HG02885 (cell line): ENCODE measurements at regions not wholly inside any gene's neighbourhood (a gene's known extent, or its start where the extent isn't known, plus 50 kb on each side); places are given as distances from the start of the nearest gene placed in this dataset.
"Not testable (repeated sequence)": the region's sequence is repeated elsewhere in the genome, so short reads cannot be mapped to it uniquely, and the experiment has no call there.

Experiments
- ATAC-seq: cut with Tn5 transposase; IDR thresholded peaks from one replicate; pipeline ENCODE4 v1.9.1; 2021; ENCODE audit warnings: mild to moderate bottlenecking; ENCODE audit not compliant: unreplicated experiment, poor library complexity

DNA sequence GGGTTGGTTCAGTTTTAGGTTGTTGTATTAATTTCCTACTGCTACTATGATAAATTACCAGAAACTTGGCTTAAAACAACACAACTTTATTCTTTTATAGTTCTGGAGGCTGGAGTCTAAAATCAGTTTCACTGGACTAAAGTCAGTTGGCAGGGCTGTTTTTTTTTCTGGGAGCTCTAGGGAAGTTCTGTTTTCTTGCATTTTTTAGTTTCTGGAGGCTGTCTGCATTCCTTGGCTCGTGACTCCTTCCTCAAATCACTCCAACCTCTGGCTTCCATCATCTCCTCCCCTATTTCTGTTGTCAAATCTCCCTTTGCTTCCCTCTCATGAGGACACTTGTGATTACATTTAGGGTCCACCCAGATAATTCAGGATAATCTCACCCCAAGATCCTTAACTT is 51.3 kb upstream of the SUB1 start:
- no peak for ATAC-seq

DNA sequence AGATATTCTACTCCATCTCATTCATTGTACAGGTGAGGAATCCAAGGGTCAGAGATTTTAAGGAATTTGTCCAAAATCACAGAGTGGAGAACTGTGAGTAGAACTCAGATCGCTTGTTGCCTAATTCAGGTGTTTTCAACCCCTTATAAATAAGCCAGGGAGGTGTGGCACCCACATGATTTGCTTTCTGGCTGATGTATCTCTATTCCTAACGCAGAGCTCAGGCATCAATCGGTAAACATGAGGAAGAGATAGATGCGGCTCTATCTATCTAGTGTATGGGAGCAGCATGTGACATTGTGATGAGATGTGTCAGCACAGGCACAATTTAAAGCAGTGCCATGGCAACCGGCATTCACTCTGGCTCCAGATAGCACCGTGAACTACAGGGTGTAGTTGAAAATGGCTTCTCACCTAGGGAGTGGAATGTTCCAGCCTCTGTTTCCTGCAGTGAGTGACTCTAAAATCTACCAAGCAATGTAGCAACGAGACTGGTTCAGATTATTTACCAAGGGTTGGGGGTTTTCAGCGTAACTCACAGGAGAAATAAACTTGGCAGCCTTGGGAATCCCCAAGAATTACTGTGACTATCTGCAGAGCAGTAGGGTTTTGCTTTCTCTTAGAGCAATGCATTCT is 53.4 kb upstream of the SUB1 start:
- ATAC-seq = peak; percentile 59

DNA sequence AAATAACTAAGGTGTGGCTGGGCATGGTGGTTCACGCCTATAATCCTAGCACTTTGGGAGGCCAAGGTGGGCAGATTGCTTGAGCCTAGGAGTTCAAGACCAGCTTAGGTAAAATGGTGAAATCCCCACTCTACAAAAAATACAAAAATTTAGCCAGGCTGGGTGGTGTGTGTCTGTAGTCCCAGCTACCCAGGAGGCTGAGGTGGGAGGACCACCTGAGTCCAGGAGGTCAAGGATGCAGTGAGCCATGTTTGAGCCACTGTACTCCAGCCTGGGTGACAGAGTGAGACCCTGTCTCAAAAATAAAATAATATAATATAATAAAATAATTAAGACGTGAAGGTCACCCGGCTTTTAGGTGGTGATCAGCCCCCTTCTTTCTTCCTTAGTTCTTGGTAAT is 58.0 kb upstream of the SUB1 start:
- ATAC-seq = not testable (repeated sequence)

DNA sequence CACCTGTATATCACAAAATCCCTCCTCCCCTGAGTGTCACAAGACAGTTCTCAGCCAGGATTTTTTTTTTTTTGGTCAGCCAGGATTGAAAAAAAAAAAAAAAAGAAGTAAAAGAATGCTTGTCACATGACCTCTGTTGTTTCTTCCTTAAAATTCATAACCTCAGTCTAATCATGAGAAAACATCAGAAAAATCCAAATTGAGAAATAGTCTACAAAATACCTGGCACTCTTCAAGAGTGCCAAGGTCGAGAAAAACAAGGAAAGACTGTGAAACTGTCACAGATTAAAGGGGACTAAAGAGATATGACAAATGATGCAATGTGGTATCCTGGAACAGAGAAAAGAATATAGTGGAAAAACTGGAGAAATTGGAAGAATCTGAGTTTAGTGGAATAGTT is 58.5 kb upstream of the SUB1 start:
- no peak for ATAC-seq

DNA sequence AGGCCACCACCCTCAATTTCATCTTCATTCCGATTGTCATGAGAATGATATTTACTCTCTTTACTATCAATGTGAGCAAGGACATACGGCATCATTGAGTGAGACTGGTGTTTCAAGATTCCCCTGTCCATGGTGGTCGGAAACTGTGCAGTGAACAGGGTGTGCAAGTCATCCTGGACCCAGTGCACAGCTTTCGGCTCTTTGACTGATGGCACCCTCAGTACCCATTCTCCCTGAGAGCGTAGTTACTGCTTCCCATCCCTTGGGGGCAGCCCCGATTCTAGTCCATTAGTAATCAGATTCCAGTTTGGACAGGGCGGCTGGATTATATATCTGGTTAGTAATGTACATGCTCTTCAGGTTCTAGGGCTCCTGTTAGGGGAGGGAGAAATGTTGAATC is 61.7 kb upstream of the SUB1 start:
- no peak for ATAC-seq

DNA sequence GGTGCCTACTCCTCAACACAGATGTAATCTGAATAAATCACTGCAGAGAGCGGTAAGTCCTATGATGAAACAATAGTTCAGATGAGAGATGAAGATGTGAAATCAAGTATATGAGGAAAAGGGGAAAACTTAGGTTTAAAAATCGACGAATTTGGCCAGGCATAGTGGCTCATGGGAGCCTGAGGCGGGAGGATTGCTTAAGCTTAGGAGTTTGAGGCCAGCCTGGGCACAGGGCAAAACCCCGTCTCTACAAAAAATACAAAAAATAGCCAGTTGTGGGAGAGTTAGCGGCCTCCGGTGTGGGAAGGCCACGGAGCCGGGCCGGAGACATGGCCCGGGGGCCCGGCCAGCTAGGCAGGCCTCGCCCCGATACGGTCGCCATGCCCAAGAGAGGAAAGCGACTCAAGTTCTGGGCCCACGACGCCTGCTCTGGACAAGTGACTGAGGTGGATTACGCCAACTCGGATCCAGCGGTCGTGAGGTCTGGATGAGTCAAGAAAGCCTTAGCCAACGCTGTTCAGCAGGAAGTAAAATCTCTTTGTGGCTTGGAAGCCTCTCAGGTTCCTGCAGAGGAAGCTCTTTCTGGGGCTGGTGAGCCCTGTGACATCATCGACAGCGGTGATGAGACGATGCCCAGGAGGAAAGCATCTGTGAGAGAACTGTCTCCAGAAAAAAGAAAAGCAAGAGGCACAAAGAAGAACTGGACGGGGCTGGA is 62.8 kb upstream of the SUB1 start:
- ATAC-seq = no peak

DNA sequence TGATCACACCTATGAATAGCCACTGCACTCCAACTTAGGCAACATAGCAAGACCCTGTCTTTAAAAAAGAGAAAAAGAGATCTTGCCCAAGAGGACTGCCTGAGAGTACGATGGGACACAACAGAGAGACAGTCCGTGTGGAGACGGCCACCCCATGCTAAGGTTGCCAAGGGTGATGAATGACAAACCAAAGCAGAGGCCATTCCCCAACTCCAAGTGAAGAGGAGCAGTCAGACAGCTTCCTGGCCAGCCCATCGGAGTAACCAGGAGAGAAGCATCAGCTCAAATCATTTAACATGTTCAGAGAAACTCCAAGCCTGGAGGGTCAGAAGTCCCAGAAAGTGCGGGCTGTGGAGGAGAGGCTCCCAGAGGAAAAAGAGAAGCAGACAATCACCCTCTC is 63.9 kb upstream of the SUB1 start:
- ATAC-seq = no peak

DNA sequence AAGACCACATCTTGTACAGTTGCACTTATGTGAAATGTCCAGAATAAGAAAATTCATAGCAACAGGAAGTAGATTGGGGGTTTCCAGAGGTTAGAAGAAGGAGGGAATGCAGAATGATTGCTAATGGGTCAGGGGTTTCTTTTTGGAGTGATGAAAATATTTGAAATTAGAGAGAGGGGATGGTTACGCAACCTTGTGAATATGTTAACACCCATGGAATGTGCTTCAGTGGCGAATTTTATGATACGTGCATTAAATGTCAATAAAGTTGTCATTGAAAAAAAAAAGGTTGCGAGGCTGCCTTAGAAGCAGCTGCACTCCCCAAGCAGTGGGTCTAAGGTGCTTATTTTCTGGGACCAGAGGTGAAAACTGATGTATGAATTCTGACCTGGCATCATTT is 64.4 kb upstream of the SUB1 start:
- ATAC-seq = no peak

DNA sequence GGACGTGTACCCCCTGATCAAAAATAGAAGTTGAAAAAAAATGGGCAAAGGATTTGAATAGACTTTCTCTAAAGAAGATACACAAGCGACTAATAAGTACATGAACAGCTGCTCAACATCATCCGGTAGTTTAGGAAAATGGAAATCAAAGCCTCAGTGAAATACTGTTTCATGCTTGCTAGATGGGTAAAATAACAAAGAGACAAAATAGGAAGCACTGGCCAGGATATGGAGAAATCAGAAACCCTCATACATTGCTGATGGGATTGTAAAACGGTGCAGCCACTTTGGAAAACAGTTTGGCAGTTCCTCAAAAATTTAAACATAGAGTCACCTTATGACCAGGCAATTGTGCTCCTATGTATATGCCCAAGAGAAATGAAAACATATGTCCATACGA is 65.0 kb upstream of the SUB1 start:
- no peak for ATAC-seq

DNA sequence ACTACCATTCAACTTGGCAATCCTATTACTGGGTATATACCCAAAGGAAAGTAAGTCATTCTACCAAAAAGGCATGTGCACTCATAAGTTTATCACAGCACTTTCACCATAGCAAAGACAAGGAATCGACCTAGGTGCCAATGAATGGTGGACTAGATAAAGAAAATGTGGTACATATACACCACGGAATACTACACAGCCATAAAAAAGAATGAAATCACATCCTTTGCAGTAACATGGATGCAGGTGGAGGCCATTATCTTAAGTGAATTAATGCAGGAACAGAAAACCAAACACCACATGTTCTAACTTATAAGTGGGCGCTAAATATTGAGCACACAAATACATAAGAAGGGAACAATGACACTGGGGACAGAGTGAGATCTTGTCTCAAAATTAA is 65.8 kb upstream of the SUB1 start:
- no peak for ATAC-seq

DNA sequence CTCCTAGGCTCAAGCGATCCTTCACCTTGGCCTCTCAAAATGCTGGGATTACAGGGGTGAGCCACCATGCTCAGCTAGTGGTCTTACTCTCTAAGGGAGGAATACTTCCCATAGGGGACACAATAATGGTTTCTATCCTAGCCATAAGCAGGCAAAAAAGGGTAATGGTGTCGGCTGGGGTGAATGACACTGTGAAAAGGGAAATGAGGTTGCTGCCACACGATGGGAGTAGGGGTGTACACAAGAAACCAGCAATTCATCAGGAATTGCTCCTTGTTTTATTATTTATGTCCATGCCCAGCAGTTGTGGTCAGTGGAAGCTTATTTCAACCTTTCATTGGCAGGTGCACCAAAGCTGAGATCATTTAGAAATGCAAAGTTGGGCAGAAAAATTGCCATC is 70.3 kb upstream of the ZFR start:
- no peak for ATAC-seq

DNA sequence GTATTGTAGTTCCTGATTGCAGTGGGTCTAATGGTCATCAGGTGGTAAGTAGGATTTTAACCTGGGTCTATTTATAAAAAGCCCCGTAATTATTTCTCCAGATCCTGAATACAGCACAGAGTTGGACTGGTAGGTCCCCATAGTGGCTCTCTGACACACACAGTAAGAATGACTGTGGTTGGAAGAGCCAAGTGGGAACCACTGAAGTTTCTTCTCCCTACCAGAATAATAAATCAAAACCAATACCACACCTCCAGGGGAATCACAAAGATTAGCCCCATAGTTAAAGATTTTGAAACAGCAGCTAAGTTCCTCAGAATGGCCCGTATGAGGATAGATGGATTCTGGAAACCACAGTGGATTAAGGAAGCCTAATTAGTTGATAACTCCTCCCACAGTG is 68.4 kb upstream of the ZFR start:
- no peak for ATAC-seq

DNA sequence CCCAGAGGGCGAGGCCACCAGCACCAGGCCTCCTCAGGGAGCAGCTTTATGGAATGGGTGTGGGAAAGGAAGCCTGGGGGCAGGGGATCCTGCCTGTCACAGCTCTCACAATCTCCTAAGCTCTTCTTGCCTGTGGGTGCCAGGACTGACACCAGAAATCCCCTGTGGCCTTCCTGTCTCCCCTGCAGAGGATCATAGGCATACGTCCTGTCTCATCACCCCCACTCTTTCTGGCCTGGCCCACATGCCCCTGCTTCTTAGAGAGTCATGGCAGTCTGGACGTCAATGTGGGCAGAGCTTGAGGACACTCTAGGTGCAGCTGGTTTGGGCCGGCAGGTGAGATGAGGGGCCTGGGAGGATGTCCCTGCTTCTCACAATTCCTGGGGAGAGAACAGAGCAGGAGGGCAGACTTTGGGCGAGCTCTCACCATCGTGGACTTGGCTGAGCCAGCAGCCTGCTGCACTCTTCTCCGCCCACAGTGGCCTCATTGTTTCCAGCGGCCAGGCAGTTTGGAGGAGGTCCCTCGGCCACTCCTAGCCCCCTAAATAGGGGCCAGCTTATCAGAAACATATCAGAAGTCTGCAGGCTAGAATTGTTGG is 67.3 kb upstream of the ZFR start:
- no peak for ATAC-seq

DNA sequence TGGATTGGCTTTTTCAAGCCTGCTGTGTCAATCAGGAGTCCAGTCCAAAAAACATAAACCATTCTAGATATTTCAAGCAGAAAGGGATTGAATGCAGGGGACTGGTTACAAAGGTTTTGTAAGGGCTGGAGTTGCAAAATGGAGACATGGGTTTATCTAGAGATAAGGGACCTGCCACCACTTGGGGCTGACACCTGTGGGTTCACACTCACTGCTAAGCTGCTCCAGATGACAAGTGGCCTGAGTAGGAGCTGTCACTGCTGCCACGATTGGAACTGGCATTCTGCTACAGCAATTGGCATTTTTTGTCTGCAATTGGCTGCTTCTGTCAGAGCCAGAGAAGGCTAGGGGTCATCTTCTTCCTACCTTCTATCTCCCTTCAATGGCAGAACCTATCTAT is 66.3 kb upstream of the ZFR start:
- ATAC-seq = no peak

DNA sequence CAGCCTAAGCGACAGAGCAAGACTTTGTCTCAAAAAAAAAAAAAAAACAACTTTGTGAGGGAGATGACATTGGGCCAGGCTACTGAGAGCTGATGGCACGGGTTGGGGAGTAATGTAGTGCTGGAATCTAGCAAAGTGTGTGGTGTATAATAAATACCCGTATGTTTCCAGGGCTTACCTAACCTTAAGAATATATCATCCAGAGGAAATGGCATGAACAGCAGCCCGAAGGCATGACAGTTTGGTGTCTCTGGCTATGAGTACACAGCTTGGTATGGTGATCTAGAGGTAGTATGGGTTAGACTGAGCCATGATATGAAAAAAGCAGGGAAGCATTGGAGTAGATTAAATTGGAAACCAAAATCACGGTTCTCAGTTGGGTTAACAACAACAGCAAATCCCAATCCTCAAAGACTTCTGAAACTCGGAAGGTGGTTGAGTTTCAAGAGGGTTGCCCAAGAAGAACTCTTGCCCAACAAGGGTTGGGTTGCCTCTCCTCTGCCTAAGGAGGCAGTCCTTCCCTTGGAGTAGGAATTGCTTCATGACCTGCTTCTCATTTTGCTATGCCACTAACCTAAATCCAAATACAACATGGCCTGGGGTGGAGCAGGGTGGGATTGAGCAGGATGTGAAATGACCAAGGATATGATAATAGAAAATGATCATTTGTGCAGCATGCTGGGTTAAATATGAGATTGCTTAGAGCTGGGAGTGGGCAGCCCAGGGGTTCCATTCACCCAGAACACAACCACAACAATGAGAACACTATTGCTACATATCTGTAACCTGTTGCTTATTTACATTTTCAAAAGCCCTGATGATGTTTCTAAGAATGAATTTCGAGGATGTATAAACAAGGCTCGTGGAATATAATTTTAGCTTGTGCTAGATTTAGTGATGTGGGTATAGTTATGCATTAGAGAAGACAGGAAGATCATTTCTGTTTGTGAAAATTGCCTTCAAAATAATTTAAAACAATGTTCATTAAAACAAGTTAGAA is 64.6 kb upstream of the ZFR start:
- no peak for ATAC-seq

DNA sequence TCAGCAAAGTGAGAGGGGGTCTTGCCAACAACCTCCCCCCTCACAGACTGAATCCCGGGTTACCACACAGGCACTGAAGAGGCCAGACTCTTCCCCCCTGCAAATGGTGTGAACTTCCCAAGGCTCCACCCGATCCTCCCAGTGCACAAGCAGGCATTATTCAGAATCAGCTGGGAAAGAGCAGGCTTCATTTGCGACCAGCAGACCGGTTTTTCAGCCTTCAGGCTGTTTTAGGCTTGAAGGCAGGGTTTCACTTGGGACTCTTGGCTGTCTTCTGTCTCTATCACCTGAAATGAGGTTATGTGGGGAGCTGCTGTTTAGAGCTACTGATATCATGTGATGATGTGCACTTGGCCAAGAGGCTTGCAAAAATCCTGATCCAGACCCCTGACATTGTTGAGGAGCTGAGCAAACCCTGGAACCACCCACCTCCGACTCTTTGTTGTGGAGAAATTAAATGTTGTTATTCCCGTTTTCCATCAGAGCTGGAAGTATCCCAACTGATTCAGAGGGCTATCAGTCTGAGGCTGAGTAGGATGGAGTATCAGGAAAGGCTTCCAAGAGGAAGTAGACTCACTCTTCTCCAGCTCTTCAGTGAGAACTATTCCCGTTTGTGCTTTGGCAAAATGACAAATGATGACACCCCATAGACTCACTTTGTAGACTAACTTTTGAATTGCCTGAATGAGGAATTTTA is 63.3 kb upstream of the ZFR start:
- no peak for ATAC-seq

DNA sequence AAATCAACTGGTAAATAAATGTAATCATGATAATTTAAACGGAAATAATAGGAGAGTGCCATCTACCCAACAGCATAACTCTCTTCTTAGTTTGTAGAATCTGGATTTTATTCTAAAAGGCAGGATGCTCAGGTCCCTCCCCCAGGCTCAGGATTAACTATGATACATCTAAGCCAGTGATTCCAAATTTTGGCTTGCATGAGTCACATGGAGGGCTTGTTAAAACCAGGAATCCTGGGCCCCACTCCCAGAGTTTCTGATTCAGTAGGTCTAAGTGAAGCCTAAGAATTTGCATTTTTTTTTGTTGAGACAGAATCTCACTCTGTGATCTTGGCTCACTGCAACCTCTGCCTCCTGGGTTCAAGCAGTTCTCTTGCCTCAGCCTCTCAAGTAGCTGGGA is 62.3 kb upstream of the ZFR start:
- no peak for ATAC-seq

DNA sequence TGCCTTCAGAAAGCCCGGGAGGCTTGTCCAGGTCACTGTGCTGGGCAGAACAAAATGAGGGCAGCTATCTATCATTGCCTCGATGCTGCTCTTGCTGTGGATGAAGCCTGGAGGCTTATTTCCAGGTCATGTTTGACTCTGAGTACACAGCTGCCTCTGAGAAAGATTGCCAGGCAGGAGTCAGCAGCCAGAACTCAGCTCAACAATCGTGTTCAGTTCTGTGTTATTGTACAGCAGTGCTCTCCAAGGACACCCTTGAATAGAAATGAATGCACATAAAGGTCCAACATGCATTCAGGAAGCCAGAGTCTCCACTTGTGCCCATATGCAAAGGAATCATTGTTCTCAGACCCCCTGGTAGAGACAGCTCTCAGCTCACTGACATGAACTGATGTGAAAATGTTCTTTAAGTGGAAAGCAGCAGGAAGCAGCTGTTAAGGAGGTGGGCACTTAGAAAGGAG is 61.7 kb upstream of the ZFR start:
- no peak for ATAC-seq

DNA sequence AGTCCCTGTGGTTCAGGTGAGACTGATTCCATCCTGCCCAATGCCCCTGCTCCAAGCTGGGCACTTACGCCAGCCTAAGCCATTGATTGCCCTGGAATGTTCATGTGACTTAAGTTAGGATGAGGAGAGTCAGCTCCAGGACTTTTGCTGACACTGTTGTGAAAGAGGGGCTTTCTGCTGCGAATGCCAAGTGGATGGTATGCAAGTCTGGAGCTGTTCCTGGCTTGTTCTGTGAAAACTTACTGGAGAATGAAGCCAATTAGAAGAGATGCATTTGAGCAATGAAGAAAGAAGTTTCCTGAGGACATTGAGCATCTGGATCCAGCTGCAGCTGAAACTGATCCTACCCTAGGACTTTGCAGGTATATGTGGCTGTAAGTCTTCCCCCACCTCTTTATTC is 61.2 kb upstream of the ZFR start:
- no peak for ATAC-seq

DNA sequence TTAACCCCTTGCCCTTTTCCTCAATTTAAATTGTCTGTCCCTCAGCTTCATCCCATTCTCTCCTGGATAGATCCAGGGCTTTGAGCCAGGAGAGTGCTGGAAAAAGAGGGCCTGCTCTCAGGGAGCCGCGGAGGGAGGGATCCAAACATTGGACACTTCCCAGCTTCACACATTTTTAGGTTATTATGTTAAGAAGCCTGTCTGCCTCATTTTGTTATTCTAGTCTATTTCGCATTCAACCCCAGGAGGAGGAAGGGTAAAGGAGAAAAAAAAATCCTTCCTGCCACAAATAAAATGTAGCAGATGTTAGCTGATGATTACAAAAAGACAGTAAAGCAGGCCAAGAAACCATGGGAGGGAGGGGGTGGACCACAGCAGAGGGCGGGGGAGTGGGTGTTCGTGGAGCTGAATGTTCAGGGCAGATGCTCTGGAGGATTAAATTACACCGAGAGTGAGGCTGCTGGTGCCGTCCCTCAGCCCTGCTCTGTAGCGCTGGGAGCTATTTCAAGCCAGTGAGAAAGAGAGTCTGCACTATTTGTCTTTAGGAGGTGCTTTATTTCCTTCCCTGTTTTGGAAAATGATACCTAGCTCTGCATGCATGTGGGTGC is 60.6 kb upstream of the ZFR start:
- no peak for ATAC-seq
